Osteocyte (in vitro differentiated cells): ENCODE measurements at regions not wholly inside any gene's neighbourhood (a gene's known extent, or its start where the extent isn't known, plus 50 kb on each side); places are given as distances from the start of the nearest gene placed in this dataset.

Experiments used
- DNase-seq: peaks from one replicate; pipeline ENCODE4 v3.0.0; 2021; ENCODE audit warnings: mixed read lengths; ENCODE audit not compliant: unreplicated experiment; ENCODE audit errors: extremely low spot score
- H3K27ac Mint-ChIP-seq: one replicate; pipeline ENCODE4 v1.8.0; 2021; ENCODE audit warnings: mild to moderate bottlenecking, mixed read lengths; ENCODE audit not compliant: unreplicated experiment
- H3K27me3 Mint-ChIP-seq: one replicate; pipeline ENCODE4 v1.8.0; 2021; ENCODE audit warnings: mixed read lengths; ENCODE audit not compliant: unreplicated experiment
- H3K36me3 Mint-ChIP-seq: one replicate; pipeline ENCODE4 v1.8.0; 2021; ENCODE audit warnings: mixed read lengths; ENCODE audit not compliant: unreplicated experiment
- H3K4me1 Mint-ChIP-seq: one replicate; pipeline ENCODE4 v1.8.0; 2021; ENCODE audit warnings: mixed read lengths; ENCODE audit not compliant: unreplicated experiment
- H3K4me3 Mint-ChIP-seq: one replicate; pipeline ENCODE4 v1.8.0; 2021; ENCODE audit warnings: mild to moderate bottlenecking, moderate library complexity, mixed read lengths; ENCODE audit not compliant: unreplicated experiment
- H3K9me3 Mint-ChIP-seq: one replicate; pipeline ENCODE4 v1.8.0; 2021; ENCODE audit warnings: mixed read lengths; ENCODE audit not compliant: unreplicated experiment
- TF ChIP-seq, protein P1 (sequence below): fragments of 200-600 bp; sonication (generic); IDR thresholded peaks from 2 replicates; pipeline ENCODE4 v1.5.0; 2021; ENCODE audit warnings: antibody characterized with exemption, mild to moderate bottlenecking, moderate library complexity

- H3K9me3 Mint-ChIP-seq, result no peaks in the 10 kb centered on the region
- DNase-seq, result no peak
- H3K36me3 Mint-ChIP-seq, result no peaks in the 10 kb centered on the region
- H3K27ac Mint-ChIP-seq, result no peak overlapping the region
- no peaks in the 10 kb centered on the region for H3K27me3 Mint-ChIP-seq
- TF ChIP-seq, protein P1, sequence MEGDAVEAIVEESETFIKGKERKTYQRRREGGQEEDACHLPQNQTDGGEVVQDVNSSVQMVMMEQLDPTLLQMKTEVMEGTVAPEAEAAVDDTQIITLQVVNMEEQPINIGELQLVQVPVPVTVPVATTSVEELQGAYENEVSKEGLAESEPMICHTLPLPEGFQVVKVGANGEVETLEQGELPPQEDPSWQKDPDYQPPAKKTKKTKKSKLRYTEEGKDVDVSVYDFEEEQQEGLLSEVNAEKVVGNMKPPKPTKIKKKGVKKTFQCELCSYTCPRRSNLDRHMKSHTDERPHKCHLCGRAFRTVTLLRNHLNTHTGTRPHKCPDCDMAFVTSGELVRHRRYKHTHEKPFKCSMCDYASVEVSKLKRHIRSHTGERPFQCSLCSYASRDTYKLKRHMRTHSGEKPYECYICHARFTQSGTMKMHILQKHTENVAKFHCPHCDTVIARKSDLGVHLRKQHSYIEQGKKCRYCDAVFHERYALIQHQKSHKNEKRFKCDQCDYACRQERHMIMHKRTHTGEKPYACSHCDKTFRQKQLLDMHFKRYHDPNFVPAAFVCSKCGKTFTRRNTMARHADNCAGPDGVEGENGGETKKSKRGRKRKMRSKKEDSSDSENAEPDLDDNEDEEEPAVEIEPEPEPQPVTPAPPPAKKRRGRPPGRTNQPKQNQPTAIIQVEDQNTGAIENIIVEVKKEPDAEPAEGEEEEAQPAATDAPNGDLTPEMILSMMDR, result no peak
- H3K4me3 Mint-ChIP-seq, result no peak overlapping the region
- H3K4me1 Mint-ChIP-seq, result peaks cover 48% of the 10 kb centered on the region
These were observed 55.3 kb downstream of the PABIR2 start for GRCh38 chrX:134741746-134742145.

DNA sequence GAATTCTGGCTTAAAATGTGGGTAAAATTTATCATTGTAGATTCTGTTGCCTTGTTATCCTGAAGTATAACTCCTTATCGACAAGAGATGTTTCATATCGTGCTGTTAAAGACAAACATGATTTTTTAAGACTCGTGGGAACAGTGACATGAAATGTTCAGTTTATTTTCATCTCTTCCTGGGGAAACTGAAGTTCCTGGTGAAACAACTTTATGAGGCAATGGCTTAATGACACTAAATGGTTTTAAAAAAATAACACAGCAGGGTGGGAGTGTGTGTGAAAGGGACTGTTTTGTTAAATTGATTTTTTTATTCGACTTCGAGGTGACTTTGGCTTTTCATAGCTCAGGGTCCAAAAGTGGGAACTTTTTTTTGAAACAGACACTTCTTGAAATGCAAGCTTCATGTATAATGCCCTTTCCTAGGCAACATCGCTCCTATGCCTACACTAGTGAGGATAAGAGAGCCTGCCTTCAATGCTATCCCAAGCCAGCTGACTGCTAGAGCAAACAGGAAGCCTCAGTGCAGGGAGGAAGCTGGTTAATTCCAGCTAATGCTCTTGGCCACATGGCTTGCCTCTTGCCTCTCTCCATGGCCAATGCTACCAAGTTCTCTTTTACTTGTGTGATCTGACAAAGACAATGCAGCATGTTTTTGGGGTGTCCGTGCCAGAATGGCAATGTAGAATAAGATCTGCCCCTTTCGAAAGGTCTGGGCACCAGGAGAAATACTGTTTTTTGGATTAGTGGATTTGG, 57.8 kb downstream of the PABIR2 start:
- Mint-ChIP-seq H3K9me3 (no peaks in the 10 kb centered on the region), H3K27ac (peak overlapping the region; percentile 5), H3K27me3 (no peaks in the 10 kb centered on the region), H3K4me3 (no peak overlapping the region), H3K36me3 (no peaks in the 10 kb centered on the region), H3K4me1 (peaks cover 58% of the 10 kb centered on the region)
- TF ChIP-seq, protein P1, result no peak
- DNase-seq, result no peak

GRCh38 chrX:134738445-134738844, 58.6 kb downstream of the PABIR2 start:
- H3K4me3 Mint-ChIP-seq, result no peak overlapping the region
- H3K4me1 Mint-ChIP-seq, result peaks cover 60% of the 10 kb centered on the region
- H3K36me3 Mint-ChIP-seq, result no peaks in the 10 kb centered on the region
- no peaks in the 10 kb centered on the region for H3K27me3 Mint-ChIP-seq
- no peaks in the 10 kb centered on the region for H3K9me3 Mint-ChIP-seq
- TF ChIP-seq, protein P1, result no peak
- no peak for DNase-seq
- H3K27ac Mint-ChIP-seq, result peak overlapping the region; percentile 57

DNA sequence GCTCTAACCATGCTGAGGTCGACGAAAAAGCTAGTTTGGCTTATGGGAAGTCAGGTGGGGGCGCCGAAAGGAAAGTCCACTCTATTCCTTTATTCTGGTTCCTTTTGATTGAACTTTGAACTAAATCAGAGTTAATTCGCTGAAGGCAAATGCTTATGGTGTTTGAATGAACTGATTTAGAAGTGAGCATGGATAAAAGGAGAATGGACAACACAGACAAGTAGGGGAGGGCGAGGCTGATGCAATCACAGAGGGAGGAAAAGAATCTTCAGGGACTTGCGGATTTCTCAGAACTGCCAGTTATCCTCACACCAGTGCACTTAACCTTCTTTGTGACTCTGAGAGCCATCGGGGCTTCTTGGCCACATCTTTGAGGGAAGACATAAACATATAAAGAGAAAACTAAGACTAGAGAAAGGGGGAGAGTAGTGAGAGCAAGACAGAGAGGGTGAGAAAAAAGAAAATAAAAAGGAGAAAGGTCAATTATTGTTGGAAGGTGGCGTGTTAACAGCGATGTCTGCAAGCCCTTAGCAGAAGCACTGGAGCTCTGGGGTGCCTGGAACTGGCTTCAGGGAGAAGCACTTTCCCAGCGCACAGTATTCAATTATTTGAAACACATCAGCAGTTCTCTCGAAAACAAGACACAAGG, 59.2 kb downstream of the PABIR2 start:
- TF ChIP-seq, protein P1, result no peak
- DNase-seq, result no peak
- peak overlapping the region; percentile 59 for H3K27ac Mint-ChIP-seq
- no peaks in the 10 kb centered on the region for H3K36me3 Mint-ChIP-seq
- H3K27me3 Mint-ChIP-seq, result no peaks in the 10 kb centered on the region
- no peak overlapping the region for H3K4me3 Mint-ChIP-seq
- no peaks in the 10 kb centered on the region for H3K9me3 Mint-ChIP-seq
- H3K4me1 Mint-ChIP-seq, result peaks cover 58% of the 10 kb centered on the region

DNA sequence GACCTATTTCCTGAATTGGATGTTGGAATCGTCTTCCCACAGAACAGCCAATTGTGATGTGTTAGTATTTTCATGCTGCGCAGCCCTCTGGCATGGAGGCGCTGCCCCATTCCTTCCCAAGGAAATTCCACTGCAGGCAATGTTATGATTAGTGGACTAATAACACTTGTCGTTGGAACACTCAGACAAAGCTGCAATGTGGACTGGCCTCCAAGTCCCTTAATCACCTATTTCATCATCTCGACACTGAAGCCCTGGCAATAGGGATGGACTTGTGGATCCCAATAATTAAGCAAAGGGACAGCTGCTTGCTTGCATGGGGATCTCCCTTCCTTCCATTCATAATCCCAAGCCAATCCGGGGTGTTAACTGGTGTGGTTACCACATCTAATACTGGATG, 59.9 kb downstream of the PABIR2 start:
- Mint-ChIP-seq H3K36me3 (no peaks in the 10 kb centered on the region), H3K27ac (peak overlapping the region; percentile 24), H3K27me3 (no peaks in the 10 kb centered on the region), H3K4me3 (no peak overlapping the region), H3K4me1 (peaks cover 54% of the 10 kb centered on the region), H3K9me3 (no peaks in the 10 kb centered on the region)
- TF ChIP-seq, protein P1, result no peak
- no peak for DNase-seq
